GM12874 (cell line): ENCODE measurements at regions not wholly inside any gene's neighbourhood (a gene's known extent, or its start where the extent isn't known, plus 50 kb on each side); places are given as distances from the start of the nearest gene placed in this dataset.

ENCODE experiments used
- TF ChIP-seq, protein P1 (sequence below): IDR thresholded peaks from 2 replicates; pipeline ENCODE4 v1.5.1; 2011; ENCODE audit warnings: low read depth, mild to moderate bottlenecking, control low read depth, low read length, moderate library complexity; ENCODE audit not compliant: insufficient read depth

DNA sequence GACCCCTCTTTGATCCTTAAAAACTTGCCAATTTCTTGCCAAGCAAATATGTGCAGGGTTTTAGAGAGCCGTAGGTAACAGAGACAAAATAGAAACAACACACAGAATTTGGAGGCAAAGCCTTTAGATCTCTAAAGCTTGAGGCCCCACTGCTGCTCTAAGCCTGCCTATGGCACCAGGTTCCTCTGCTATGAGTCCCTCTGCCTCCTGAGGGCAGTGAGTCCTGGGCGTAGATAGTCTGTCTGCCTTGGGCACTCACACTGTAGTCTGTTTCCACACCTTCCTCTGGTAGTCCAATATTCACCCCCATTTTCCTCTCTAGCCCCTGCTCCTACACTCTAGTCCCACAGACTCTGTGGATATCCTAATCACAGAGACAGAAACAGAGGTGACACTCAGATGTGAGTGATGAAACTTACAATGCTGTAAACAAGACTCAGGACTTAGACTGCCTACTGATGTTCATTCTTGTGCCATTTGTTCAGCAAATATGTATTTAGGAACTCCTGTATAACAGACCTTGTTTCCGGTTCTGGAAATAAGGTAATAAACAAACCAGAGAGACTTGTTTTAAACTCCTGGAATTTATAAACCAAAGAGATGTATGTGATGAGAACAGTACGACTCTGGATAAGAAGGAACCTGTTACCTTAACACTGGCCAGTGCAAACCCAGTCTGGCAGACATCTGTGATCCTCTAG, 153.3 kb upstream of the PRSS1 start:
- TF ChIP-seq, protein P1, sequence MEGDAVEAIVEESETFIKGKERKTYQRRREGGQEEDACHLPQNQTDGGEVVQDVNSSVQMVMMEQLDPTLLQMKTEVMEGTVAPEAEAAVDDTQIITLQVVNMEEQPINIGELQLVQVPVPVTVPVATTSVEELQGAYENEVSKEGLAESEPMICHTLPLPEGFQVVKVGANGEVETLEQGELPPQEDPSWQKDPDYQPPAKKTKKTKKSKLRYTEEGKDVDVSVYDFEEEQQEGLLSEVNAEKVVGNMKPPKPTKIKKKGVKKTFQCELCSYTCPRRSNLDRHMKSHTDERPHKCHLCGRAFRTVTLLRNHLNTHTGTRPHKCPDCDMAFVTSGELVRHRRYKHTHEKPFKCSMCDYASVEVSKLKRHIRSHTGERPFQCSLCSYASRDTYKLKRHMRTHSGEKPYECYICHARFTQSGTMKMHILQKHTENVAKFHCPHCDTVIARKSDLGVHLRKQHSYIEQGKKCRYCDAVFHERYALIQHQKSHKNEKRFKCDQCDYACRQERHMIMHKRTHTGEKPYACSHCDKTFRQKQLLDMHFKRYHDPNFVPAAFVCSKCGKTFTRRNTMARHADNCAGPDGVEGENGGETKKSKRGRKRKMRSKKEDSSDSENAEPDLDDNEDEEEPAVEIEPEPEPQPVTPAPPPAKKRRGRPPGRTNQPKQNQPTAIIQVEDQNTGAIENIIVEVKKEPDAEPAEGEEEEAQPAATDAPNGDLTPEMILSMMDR = no peak

- TF ChIP-seq, protein P1 = no peak
Measured at GRCh38 chr7:142594078-142594477, 155.2 kb upstream of the PRSS1 start.

GRCh38 chr7:142593106-142593505, 156.2 kb upstream of the PRSS1 start:
- TF ChIP-seq, protein P1 = no peak

DNA sequence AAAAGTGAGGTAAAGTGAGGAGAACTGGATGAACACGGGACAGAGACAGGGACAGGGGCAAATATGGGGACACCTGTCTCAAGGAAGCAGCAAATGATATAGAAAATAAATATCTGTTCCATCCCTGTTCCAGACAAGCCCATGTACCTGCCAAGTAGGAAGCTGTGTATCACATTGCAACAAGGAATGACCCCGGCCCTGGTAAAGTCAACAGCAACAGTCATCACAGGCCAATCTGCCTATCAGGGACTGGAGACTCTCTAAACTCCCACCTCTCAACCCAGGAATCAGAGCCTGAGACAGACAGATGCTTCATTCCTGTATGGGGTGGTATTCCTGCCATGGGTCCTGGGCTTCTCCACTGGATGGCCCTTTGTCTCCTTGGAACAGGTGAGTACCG, 156.6 kb upstream of the PRSS1 start:
- TF ChIP-seq, protein P1 = no peak

- TF ChIP-seq, protein P1 = no peak
Measured at GRCh38 chr7:142592231-142592630, 157.0 kb upstream of the PRSS1 start.

DNA sequence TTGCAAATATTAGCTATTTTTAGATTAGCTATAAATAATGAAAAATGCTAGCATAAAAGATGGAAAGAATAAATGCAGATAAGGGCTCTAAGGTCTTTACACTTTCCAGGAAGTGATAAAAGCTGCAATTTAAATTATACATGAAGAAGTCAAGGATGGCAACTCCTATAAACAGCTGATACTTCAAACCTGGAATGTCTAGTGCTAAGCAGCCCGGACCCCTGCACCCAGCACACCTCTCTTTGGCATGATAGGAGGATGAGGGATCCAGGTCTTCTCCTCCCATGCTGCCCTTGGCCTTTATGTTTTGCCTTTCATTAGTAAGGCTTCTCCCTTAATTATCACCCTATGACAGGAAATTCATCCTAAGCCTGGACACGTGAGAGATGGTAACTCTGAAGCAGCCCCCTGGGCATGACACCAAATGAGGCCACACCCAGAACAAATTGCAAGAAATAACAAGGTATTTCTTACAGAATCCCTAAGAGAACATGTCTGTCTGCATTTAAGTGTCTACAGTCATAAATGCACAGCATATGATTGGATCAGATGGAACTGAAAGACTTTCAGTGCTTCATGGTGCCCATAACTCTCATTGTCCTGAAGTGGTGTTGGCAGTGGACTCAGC, 158.3 kb upstream of the PRSS1 start:
- TF ChIP-seq, protein P1 = no peak

DNA sequence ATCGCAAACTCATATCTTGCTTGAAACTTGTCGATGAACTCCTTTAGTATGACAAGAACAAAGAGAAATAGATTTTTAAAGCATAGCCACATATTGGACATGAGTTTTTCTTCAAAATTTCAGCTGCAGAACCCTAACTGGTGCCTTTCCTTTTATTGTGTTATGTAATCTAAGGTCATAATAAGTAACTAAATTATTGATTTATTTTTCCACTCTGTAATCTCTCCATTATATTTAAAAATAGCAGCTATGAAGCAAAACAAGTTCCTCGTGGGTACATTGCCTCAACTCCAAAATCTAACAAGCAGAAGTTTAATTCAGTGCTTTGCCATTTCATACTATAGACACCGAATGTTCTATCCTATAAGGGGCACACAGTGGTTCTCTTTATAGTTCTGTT, 159.2 kb upstream of the PRSS1 start:
- TF ChIP-seq, protein P1 = no peak
